Effector memory CD8-positive, alpha-beta T cell (primary cell): ENCODE measurements at regions not wholly inside any gene's neighbourhood (a gene's known extent, or its start where the extent isn't known, plus 50 kb on each side); places are given as distances from the start of the nearest gene placed in this dataset.

Experiments used
- ATAC-seq: fragments of 150-1000 bp; cut with Tn5 transposase; replicated peaks from 2 replicates; pipeline ENCODE4 v1.10.0; 2021; ENCODE audit warnings: mild to moderate bottlenecking, moderate library complexity
- DNase-seq, 3 experiments: peaks; one replicate each; pipeline ENCODE4 v3.0.0; 2021
- H3K27ac Mint-ChIP-seq, 2 donors: one replicate each; pipeline ENCODE4 v1.8.0; 2022; ENCODE audit warnings: mild to moderate bottlenecking in 2 of 2, mixed read lengths in 2 of 2, moderate library complexity in 2 of 2
- H3K27me3 Mint-ChIP-seq, 2 donors: one replicate each; pipeline ENCODE4 v1.8.0; 2022; ENCODE audit warnings: mixed read lengths in 2 of 2
- H3K36me3 Mint-ChIP-seq: one replicate; pipeline ENCODE4 v1.8.0; 2022; ENCODE audit warnings: mild to moderate bottlenecking, moderate library complexity, mixed read lengths; ENCODE audit not compliant: insufficient read depth
- H3K4me1 Mint-ChIP-seq, 2 donors: one replicate each; pipeline ENCODE4 v1.8.0; 2022; ENCODE audit warnings: low read depth in 2 of 2, mixed read lengths in 2 of 2
- H3K4me3 Mint-ChIP-seq, 2 donors: one replicate each; pipeline ENCODE4 v1.8.0; 2022; ENCODE audit warnings: mild to moderate bottlenecking in 2 of 2, mixed read lengths in 2 of 2, moderate library complexity in 2 of 2
- H3K9me3 Mint-ChIP-seq, 2 donors: one replicate each; pipeline ENCODE4 v1.8.0; 2022; ENCODE audit warnings: mixed read lengths in 2 of 2

DNA sequence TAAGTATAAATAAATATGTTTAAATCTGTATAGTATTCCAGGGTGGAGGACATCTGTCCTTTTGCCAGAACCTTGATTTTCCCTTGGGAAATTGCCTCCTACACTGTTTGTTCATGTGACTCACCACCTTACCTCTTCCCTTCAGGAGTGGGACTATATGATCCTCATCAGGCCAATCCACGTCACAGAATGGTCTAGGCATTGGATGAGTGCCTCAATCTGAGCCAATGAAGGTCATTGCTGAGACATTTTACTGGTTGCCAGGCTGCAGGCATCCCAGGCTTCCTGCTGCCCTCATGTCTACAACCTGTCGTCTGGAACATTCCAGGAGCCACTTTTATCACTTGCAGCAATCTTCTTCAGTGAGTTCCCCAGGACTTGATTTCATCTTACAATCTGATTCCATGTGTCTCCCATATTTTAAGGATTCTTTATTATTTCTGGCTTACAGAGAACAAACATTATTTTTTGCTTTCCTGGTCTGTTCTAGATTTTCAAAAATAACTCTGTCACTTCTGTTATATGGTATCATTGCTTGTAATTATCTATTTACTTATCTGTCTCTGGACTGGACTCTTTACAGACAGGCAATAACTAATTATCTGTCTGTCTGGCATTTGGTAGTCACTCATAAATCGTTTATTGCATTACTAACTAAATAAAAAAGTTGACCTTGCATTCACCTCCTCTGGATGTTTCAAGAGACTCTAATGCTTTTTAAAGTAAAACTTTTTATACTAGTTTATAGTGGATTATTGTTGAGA lies 107.3 kb upstream of the APC start:
- DNase-seq (no peak), ATAC-seq (no peak)
- Mint-ChIP-seq H3K27me3 (peaks cover 46 to 56% of the 10 kb centered on the region in 2 donors), H3K9me3 (peaks cover 0 to 2% of the 10 kb centered on the region in 2 donors), H3K27ac (no peak overlapping the region), H3K36me3 (no peaks in the 10 kb centered on the region), H3K4me1 (peaks cover 0 to 2% of the 10 kb centered on the region in 2 donors), H3K4me3 (no peak overlapping the region)

DNA sequence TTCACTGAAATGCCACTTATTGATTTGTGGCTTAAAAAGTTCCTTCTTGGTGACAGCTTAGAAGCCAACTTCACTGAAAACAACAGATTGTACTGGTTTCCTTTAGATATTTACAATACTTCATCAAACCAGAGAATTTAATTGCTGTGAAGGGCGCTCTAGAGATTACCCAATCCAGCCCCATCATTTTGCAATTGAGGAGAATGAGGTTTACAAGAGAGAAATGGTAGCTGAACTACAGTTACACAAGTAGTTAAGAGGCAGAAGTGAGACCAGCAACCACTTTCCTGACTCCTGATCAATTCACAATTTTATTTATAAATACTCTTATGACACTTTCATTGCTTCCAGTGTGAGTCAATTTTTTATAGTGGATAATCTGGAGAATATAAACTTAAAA lies 103.5 kb upstream of the APC start:
- Mint-ChIP-seq H3K27ac (no peak overlapping the region), H3K9me3 (peaks cover 0 to 2% of the 10 kb centered on the region in 2 donors), H3K36me3 (no peaks in the 10 kb centered on the region), H3K27me3 (peaks cover 31 to 37% of the 10 kb centered on the region in 2 donors), H3K4me3 (no peak overlapping the region), H3K4me1 (no peaks in the 10 kb centered on the region)
- DNase-seq (no peak), ATAC-seq (no peak)

DNA sequence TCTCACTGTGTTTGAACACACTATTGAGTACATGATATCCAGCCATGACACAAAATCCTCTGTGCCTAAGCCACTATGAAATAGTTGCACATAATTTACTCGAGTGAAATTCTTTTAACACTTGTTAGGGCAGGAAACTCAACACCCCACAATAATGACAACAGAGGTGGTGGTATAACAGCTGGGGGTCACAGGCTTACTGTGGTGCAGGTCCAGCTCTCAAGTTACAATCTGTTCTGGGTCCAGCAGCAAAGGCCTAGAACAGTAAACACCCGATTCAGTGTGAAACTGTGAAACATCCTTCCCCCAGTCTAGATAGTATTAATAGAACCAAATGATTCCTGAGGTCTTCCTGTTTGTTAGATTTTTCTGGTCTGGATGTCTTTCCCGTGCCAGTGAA lies 102.9 kb upstream of the APC start:
- ATAC-seq, result no peak
- Mint-ChIP-seq H3K27ac (no peak overlapping the region), H3K9me3 (peaks cover 0 to 2% of the 10 kb centered on the region in 2 donors), H3K36me3 (no peaks in the 10 kb centered on the region), H3K4me3 (no peak overlapping the region), H3K4me1 (no peaks in the 10 kb centered on the region), H3K27me3 (peaks cover 26 to 31% of the 10 kb centered on the region in 2 donors)
- DNase-seq, result no peak

DNA sequence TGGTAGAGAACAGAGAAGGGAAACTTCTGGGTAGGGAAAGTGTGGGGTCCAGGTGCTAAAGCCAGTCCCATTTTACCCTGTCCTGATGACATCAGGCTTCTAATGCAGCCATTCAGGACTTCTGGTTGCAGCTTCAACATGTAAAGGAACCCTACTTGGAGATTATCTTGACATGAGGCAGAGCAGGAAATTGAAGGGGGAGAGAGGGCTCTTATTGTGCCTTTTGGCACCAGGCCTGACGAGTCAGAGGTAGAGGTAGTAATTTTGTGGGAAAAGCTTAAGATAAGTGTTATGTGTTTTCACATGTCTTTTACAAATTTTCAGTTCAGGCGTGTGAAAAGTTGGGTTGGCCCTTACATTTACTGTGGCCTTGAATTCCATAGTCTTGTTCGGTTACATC lies 102.4 kb upstream of the APC start:
- no peak for ATAC-seq
- no peak for DNase-seq
- peaks cover 21 to 26% of the 10 kb centered on the region in 2 donors for H3K27me3 Mint-ChIP-seq
- H3K36me3 Mint-ChIP-seq, result no peaks in the 10 kb centered on the region
- H3K4me1 Mint-ChIP-seq, result no peaks in the 10 kb centered on the region
- H3K27ac Mint-ChIP-seq, result no peak overlapping the region
- H3K9me3 Mint-ChIP-seq, result peaks cover 0 to 2% of the 10 kb centered on the region in 2 donors
- H3K4me3 Mint-ChIP-seq, result no peak overlapping the region

- Mint-ChIP-seq H3K36me3 (no peaks in the 10 kb centered on the region), H3K4me3 (no peak overlapping the region)
Measured at GRCh38 chr5:112635771-112636731, 101.6 kb upstream of the APC start.

DNA sequence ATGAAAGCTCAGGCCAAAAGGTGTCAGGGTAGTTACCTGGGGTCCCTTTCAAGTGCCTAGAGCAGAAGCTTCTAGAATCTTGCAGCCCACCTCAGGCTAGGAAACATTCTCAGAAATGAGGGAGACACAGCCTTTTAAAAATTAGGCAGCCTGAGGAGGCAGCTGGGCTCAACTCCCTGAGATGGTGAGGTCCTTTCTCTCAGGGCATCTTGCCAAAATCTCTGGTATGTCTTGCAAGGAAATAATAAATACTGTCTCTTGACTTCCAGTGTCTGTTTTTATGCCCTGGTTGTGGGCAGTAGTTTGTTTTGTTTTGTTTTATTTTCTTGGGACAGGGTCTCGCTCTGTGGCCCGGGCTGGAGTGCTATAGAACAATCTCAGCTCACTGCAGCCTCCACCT lies 100.9 kb upstream of the APC start:
- ATAC-seq (no peak), DNase-seq (no peak)
- H3K4me3 Mint-ChIP-seq, result no peak overlapping the region
- no peaks in the 10 kb centered on the region for H3K36me3 Mint-ChIP-seq
- H3K4me1 Mint-ChIP-seq, result no peaks in the 10 kb centered on the region
- peaks cover 9 to 14% of the 10 kb centered on the region in 2 donors for H3K27me3 Mint-ChIP-seq
- H3K27ac Mint-ChIP-seq, result no peak overlapping the region
- H3K9me3 Mint-ChIP-seq, result peaks cover 0 to 2% of the 10 kb centered on the region in 2 donors

More at GRCh38 chr5:112635771-112636731, 101.6 kb upstream of the APC start:
- no peaks in the 10 kb centered on the region for H3K4me1 Mint-ChIP-seq
- DNase-seq (no peak), ATAC-seq (no peak)
- peaks cover 0 to 2% of the 10 kb centered on the region in 2 donors for H3K9me3 Mint-ChIP-seq
- peaks cover 14 to 18% of the 10 kb centered on the region in 2 donors for H3K27me3 Mint-ChIP-seq
- no peak overlapping the region for H3K27ac Mint-ChIP-seq

DNA sequence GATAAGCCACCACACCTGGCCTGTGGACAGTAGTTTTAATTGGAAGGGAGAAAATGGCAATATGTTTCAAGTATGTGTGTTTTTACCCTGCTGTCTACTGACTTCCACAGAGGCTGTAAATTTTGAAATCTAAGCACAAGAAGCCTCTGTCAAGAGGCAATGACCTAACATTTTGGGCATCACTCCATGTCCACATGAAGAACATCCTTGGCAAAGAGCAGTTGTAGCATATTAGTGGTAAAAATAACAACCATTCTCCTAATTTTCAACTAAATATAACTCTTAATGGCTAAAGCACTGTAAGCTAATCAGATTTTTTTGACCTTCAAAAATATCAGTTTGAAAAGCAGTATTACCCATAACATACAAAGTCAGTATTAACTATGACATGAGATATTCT lies 100.3 kb upstream of the APC start:
- H3K4me3 Mint-ChIP-seq, result no peak overlapping the region
- H3K27ac Mint-ChIP-seq, result no peak overlapping the region
- ATAC-seq (no peak), DNase-seq (no peak)
- peaks cover 9 to 14% of the 10 kb centered on the region in 2 donors for H3K27me3 Mint-ChIP-seq
- H3K4me1 Mint-ChIP-seq, result no peaks in the 10 kb centered on the region
- no peaks in the 10 kb centered on the region for H3K36me3 Mint-ChIP-seq
- H3K9me3 Mint-ChIP-seq, result peaks cover 0 to 2% of the 10 kb centered on the region in 2 donors

- no peaks in the 10 kb centered on the region for H3K9me3 Mint-ChIP-seq
- H3K4me3 Mint-ChIP-seq, result no peak overlapping the region
- DNase-seq (no peak), ATAC-seq (no peak)
- H3K27ac Mint-ChIP-seq, result no peak overlapping the region
- H3K4me1 Mint-ChIP-seq, result no peaks in the 10 kb centered on the region
- peaks cover 7 to 21% of the 10 kb centered on the region in 2 donors for H3K27me3 Mint-ChIP-seq
- H3K36me3 Mint-ChIP-seq, result no peaks in the 10 kb centered on the region
Measured at GRCh38 chr5:112640546-112640945, 97.1 kb upstream of the APC start.

- Mint-ChIP-seq H3K36me3 (no peaks in the 10 kb centered on the region), H3K4me1 (no peaks in the 10 kb centered on the region), H3K27me3 (peaks cover 7 to 21% of the 10 kb centered on the region in 2 donors), H3K4me3 (no peak overlapping the region), H3K9me3 (no peaks in the 10 kb centered on the region), H3K27ac (no peak overlapping the region)
- ATAC-seq, result no peak
- no peak for DNase-seq
Measured at GRCh38 chr5:112641515-112642110, 96.1 kb upstream of the APC start.

- H3K4me3 Mint-ChIP-seq, result no peak overlapping the region
- H3K27ac Mint-ChIP-seq, result no peak overlapping the region
- no peaks in the 10 kb centered on the region for H3K9me3 Mint-ChIP-seq
- ATAC-seq (no peak), DNase-seq (no peak)
- H3K4me1 Mint-ChIP-seq, result no peaks in the 10 kb centered on the region
- H3K27me3 Mint-ChIP-seq, result peaks cover 7 to 21% of the 10 kb centered on the region in 2 donors
- no peaks in the 10 kb centered on the region for H3K36me3 Mint-ChIP-seq
Measured at GRCh38 chr5:112642885-112643284, 94.8 kb upstream of the APC start.

- ATAC-seq, result no peak
- Mint-ChIP-seq H3K4me1 (no peaks in the 10 kb centered on the region), H3K9me3 (no peaks in the 10 kb centered on the region), H3K27me3 (peaks cover 11 to 22% of the 10 kb centered on the region in 2 donors), H3K36me3 (no peaks in the 10 kb centered on the region), H3K4me3 (no peak overlapping the region), H3K27ac (no peak overlapping the region)
- no peak for DNase-seq
Measured at GRCh38 chr5:112643339-112643971, 94.2 kb upstream of the APC start.

GRCh38 chr5:112646139-112646936 lies 91.3 kb upstream of the APC start:
- ATAC-seq (no peak), DNase-seq (no peak)
- Mint-ChIP-seq H3K27me3 (peaks cover 24 to 27% of the 10 kb centered on the region in 2 donors), H3K36me3 (no peaks in the 10 kb centered on the region), H3K4me3 (no peak overlapping the region), H3K27ac (no peak overlapping the region), H3K4me1 (no peaks in the 10 kb centered on the region), H3K9me3 (no peaks in the 10 kb centered on the region)
